ENCODE measurements at regions not wholly inside any gene's neighbourhood (a gene's known extent, or its start where the extent isn't known, plus 50 kb on each side); places are given as distances from the start of the nearest gene placed in this dataset.

DNA sequence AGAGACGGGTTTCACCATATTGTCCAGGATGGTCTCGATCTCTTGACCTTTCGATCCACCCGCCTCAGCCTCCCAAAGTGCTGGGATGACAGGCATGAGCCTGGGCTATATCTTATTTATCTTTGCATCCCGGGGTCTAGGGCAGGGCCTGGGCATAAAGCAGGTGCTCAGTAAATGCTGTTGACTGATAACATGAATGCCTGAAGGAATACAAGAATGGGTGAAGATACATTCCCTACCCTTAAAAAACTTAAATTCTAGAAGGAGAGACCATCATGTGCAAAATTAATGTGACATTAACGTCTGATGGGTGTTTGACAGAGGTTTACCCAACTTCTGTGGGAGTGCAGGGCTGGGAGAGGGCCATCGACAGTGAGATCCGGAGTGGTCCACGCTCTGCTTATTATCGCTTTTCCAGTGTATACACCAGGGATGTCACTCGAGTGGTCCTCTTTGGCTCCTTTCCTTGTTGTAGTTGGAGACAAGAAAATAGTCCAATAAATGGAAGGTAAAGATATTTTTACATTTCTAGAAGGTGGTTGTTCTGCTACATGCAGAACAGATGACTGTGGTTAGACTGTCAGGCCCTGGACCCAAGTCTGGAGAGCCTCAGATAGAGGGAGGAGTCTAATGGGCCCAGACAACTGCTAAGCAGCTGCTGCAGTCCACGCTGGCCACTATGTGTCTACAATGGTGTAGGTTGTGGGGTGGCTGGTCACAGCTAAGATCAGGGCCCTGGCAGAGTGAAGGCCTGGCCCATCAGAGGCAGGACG, 131.7 kb downstream of the MYCN start:
- POLR2A ChIA-PET, result no interaction called here
- TF ChIP-seq, protein P1, sequence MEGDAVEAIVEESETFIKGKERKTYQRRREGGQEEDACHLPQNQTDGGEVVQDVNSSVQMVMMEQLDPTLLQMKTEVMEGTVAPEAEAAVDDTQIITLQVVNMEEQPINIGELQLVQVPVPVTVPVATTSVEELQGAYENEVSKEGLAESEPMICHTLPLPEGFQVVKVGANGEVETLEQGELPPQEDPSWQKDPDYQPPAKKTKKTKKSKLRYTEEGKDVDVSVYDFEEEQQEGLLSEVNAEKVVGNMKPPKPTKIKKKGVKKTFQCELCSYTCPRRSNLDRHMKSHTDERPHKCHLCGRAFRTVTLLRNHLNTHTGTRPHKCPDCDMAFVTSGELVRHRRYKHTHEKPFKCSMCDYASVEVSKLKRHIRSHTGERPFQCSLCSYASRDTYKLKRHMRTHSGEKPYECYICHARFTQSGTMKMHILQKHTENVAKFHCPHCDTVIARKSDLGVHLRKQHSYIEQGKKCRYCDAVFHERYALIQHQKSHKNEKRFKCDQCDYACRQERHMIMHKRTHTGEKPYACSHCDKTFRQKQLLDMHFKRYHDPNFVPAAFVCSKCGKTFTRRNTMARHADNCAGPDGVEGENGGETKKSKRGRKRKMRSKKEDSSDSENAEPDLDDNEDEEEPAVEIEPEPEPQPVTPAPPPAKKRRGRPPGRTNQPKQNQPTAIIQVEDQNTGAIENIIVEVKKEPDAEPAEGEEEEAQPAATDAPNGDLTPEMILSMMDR (IDR thresholded peaks at IDR 0.05), result no peak
- Mint-ChIP-seq H3K4me3 (no peak overlapping the region), H3K27ac (no peak overlapping the region), H3K36me3 (ENCODE audit: low read depth) (no peaks in the 10 kb centered on the region), H3K4me1 (no peaks in the 10 kb centered on the region), H3K27me3 (no peaks in the 10 kb centered on the region), H3K9me3 (no peaks in the 10 kb centered on the region)
- DNase-seq (no peak), ATAC-seq (ENCODE audit: low read depth) (no peak)
- CTCF ChIA-PET, result no interaction called here
- intact Hi-C loops (cut with micrococcal nuclease), result no loop called here

DNA sequence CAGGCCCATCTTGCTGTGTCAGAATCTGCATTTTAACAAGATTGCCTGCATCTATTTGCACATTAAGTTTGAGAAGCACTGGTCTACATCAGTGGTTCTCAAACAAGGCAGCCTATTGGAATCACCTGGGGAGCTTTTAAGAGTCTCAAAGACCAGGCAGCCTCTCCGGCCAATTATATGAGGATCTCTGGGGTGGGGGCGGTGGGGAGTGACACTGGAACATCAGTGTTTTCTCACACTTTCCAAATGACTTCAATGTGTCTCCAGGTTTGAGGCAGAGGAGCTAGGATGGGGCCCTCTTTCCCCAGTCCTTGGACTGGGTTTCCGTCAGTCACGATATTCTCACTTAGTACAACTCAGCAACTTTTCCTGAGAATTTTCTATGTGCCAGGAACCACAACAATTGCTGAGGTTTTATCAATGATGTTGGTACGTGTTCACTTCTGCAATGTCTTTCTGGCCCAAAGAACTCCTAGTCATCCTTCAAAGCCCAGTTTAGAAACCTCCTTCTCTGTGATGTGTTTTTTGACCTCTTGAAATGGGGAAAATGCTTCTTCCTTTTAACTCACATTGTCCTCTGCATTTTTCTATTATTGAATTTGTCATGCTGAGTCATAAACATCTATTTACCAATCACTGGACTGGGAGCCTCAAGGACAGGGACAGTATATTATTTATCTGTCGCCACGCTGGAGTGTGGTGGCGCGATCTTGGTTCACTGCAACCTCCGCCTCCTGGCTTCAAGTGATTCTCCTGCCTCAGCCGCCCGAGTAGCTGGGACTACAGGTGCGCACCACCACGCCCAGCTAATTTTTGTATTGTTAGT, 130.9 kb downstream of the MYCN start:
- intact Hi-C loops (cut with micrococcal nuclease), result no loop called here
- Mint-ChIP-seq H3K9me3 (no peaks in the 10 kb centered on the region), H3K27ac (no peak overlapping the region), H3K4me3 (no peak overlapping the region), H3K36me3 (ENCODE audit: low read depth) (no peaks in the 10 kb centered on the region), H3K4me1 (no peaks in the 10 kb centered on the region), H3K27me3 (no peaks in the 10 kb centered on the region)
- POLR2A ChIA-PET, result no interaction called here
- ATAC-seq (ENCODE audit: low read depth) (no peak), DNase-seq (no peak)
- CTCF ChIA-PET, result no interaction called here
- TF ChIP-seq, protein P1 (IDR thresholded peaks at IDR 0.05), result no peak

DNA sequence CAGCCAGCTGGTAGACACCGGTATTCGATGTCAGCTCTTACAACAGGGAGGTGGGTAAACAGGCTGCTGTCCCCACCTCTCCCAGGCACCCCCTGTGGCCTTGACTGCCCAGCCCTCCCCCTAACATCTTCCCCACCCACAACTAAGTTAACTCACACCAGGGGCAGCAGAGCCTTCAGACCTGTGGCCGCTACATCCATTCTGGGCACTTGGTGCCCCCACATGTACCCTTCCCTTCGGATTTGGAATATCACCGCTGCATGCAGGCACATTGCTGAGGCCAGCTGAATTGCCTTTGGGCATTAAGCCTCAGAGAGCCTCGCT, 130.3 kb downstream of the MYCN start:
- ChIA-PET POLR2A (no interaction called here), CTCF (no interaction called here)
- H3K9me3 Mint-ChIP-seq, result no peaks in the 10 kb centered on the region
- DNase-seq, result no peak
- ATAC-seq (ENCODE audit: low read depth), result no peak
- intact Hi-C loops (cut with micrococcal nuclease), result no loop called here
- TF ChIP-seq, protein P1 (IDR thresholded peaks at IDR 0.05), result no peak
- no peak overlapping the region for H3K4me3 Mint-ChIP-seq
- H3K27me3 Mint-ChIP-seq, result no peaks in the 10 kb centered on the region
- H3K36me3 Mint-ChIP-seq (ENCODE audit: low read depth), result no peaks in the 10 kb centered on the region
- no peaks in the 10 kb centered on the region for H3K4me1 Mint-ChIP-seq
- H3K27ac Mint-ChIP-seq, result no peak overlapping the region

DNA sequence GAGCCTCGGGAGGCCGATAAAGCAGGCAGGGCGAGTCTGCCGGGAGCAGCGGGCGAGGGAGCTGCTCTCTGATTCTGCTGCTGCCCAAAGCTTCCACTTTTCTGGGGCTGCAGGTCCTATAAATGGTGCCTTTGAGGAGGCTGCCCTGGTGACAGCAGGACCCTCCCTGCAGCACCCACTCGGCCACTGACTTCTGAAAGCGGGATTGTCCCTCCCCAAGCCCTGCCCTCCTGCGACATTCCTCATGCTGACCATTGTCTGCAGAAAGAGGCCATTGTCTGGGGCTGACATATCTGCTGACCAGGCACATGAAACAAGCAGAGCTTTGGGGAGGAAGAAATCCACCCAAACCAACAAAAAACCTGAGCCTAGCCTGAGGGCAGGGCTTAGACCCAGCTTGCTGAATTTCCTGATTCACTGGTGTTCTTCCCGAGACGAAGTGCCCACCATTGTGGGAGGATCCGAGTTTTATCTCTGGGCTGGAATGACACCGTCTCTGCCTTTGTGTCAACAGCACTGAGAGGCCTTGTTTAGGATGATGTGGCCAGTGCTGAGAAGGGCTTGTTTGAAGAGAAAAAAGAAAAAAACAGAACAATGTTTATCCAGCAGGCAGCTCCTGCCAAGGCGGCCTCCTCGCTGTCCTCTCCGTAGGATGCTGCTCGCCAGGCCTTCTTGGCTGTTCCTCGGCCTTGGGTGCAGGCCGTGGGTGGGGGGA, 129.7 kb downstream of the MYCN start:
- ATAC-seq (ENCODE audit: low read depth) (no peak), DNase-seq (no peak)
- intact Hi-C loops (cut with micrococcal nuclease), result no loop called here
- Mint-ChIP-seq H3K27ac (no peak overlapping the region), H3K9me3 (no peaks in the 10 kb centered on the region), H3K27me3 (no peaks in the 10 kb centered on the region), H3K4me1 (no peaks in the 10 kb centered on the region), H3K36me3 (ENCODE audit: low read depth) (no peaks in the 10 kb centered on the region), H3K4me3 (no peak overlapping the region)
- TF ChIP-seq, protein P1 (IDR thresholded peaks at IDR 0.05), result no peak
- CTCF ChIA-PET, result no interaction called here
- POLR2A ChIA-PET, result no interaction called here

DNA sequence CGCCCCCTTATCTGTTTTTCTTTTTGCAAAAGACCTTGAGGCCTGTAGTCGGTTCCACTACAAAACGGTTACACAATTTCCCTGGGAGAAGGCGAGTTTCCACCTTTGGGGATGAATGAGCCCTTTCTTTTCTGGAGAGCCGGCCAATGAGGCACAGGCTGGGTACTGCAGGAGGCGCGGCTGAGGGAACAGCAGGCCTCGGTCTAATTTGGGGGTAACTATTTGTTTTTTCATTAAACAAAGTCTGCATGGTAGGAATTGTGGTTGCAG, 129.2 kb downstream of the MYCN start:
- Mint-ChIP-seq H3K27me3 (no peaks in the 10 kb centered on the region), H3K9me3 (no peaks in the 10 kb centered on the region), H3K36me3 (ENCODE audit: low read depth) (no peaks in the 10 kb centered on the region), H3K4me3 (no peak overlapping the region), H3K27ac (no peak overlapping the region), H3K4me1 (no peaks in the 10 kb centered on the region)
- TF ChIP-seq, protein P1 (IDR thresholded peaks at IDR 0.05), result no peak
- ChIA-PET POLR2A (no interaction called here), CTCF (no interaction called here)
- ATAC-seq (ENCODE audit: low read depth), result no peak
- no peak for DNase-seq
- intact Hi-C loops (cut with micrococcal nuclease), result no loop called here

All from activated B cell treated with CpG ODN at 0.5 μM for 24 hours (primary cell).